ENCODE measurements at regions not wholly inside any gene's neighbourhood (a gene's known extent, or its start where the extent isn't known, plus 50 kb on each side); places are given as distances from the start of the nearest gene placed in this dataset.

- no peak for DNase-seq
- in situ Hi-C loops (cut with HindIII; ENCODE audit: low pct_ligation_motif_present, low pct_unique_long_range_greater_than_20kb, low sequenced_read_pairs), result loop anchor here (25.0 kb wide), 1 partner anchor 713 kb away; no protein-coding TSS in a partner anchor
Observed at GRCh38 chr2:158049129-158049855, 52.4 kb upstream of the UPP2 start.

GRCh38 chr2:158048327-158048726 is 53.3 kb upstream of the UPP2 start:
- no peak for DNase-seq
- in situ Hi-C loops (cut with HindIII; ENCODE audit: low pct_ligation_motif_present, low pct_unique_long_range_greater_than_20kb, low sequenced_read_pairs), result loop anchor here (25.0 kb wide), 1 partner anchor 714 kb away; no protein-coding TSS in a partner anchor

GRCh38 chr2:158047156-158047611 is 54.5 kb upstream of the UPP2 start:
- no peak for DNase-seq
- in situ Hi-C loops (cut with HindIII; ENCODE audit: low pct_ligation_motif_present, low pct_unique_long_range_greater_than_20kb, low sequenced_read_pairs), result loop anchor here (25.0 kb wide), 1 partner anchor 715 kb away; no protein-coding TSS in a partner anchor

- DNase-seq, result no peak
- in situ Hi-C loops (cut with HindIII; ENCODE audit: low pct_ligation_motif_present, low pct_unique_long_range_greater_than_20kb, low sequenced_read_pairs), result loop anchor here (25.0 kb wide), 1 partner anchor 716 kb away; no protein-coding TSS in a partner anchor
Observed at GRCh38 chr2:158046121-158046880, 55.4 kb upstream of the UPP2 start.

GRCh38 chr2:158045362-158045761 is 56.3 kb upstream of the UPP2 start:
- in situ Hi-C loops (cut with HindIII; ENCODE audit: low pct_ligation_motif_present, low pct_unique_long_range_greater_than_20kb, low sequenced_read_pairs), result loop anchor here (25.0 kb wide), 1 partner anchor 717 kb away; no protein-coding TSS in a partner anchor
- DNase-seq, result peak; percentile 50

- in situ Hi-C loops (cut with HindIII; ENCODE audit: low pct_ligation_motif_present, low pct_unique_long_range_greater_than_20kb, low sequenced_read_pairs), result loop anchor here (25.0 kb wide), 1 partner anchor 719 kb away; no protein-coding TSS in a partner anchor
- DNase-seq, result no peak
Observed at GRCh38 chr2:158043181-158043948, 58.3 kb upstream of the UPP2 start.

GRCh38 chr2:158042666-158043065 is 59.0 kb upstream of the UPP2 start:
- in situ Hi-C loops (cut with HindIII; ENCODE audit: low pct_ligation_motif_present, low pct_unique_long_range_greater_than_20kb, low sequenced_read_pairs), result loop anchor here (25.0 kb wide), 1 partner anchor 720 kb away; no protein-coding TSS in a partner anchor

GRCh38 chr2:158042245-158042644 is 59.4 kb upstream of the UPP2 start:
- in situ Hi-C loops (cut with HindIII; ENCODE audit: low pct_ligation_motif_present, low pct_unique_long_range_greater_than_20kb, low sequenced_read_pairs), result loop anchor here (25.0 kb wide), 1 partner anchor 720 kb away; no protein-coding TSS in a partner anchor

More at GRCh38 chr2:158042666-158043065, 59.0 kb upstream of the UPP2 start:
- DNase-seq, result no peak

GRCh38 chr2:158041400-158041799 is 60.3 kb upstream of the UPP2 start:
- in situ Hi-C loops (cut with HindIII; ENCODE audit: low pct_ligation_motif_present, low pct_unique_long_range_greater_than_20kb, low sequenced_read_pairs), result loop anchor here (25.0 kb wide), 1 partner anchor 721 kb away; no protein-coding TSS in a partner anchor
- DNase-seq, result no peak

More at GRCh38 chr2:158042245-158042644, 59.4 kb upstream of the UPP2 start:
- DNase-seq, result no peak

GRCh38 chr2:158038901-158039300 is 62.8 kb upstream of the UPP2 start:
- DNase-seq, result no peak
- in situ Hi-C loops (cut with HindIII; ENCODE audit: low pct_ligation_motif_present, low pct_unique_long_range_greater_than_20kb, low sequenced_read_pairs), result loop anchor here (25.0 kb wide), 1 partner anchor 723 kb away; no protein-coding TSS in a partner anchor

- DNase-seq, result peak; percentile 77
- in situ Hi-C loops (cut with HindIII; ENCODE audit: low pct_ligation_motif_present, low pct_unique_long_range_greater_than_20kb, low sequenced_read_pairs), result loop anchor here (25.0 kb wide), 1 partner anchor 728 kb away; no protein-coding TSS in a partner anchor
Observed at GRCh38 chr2:158034198-158034866, 67.3 kb upstream of the UPP2 start.

- DNase-seq, result no peak
- in situ Hi-C loops (cut with HindIII; ENCODE audit: low pct_ligation_motif_present, low pct_unique_long_range_greater_than_20kb, low sequenced_read_pairs), result loop anchor here (25.0 kb wide), 1 partner anchor 731 kb away; no protein-coding TSS in a partner anchor
Observed at GRCh38 chr2:158031371-158031770, 70.3 kb upstream of the UPP2 start.

GRCh38 chr2:158025255-158025996 is 76.2 kb upstream of the UPP2 start:
- no peak for DNase-seq
- in situ Hi-C loops (cut with HindIII; ENCODE audit: low pct_ligation_motif_present, low pct_unique_long_range_greater_than_20kb, low sequenced_read_pairs), result loop anchor here (25.0 kb wide), 1 partner anchor 737 kb away; no protein-coding TSS in a partner anchor

- in situ Hi-C loops (cut with HindIII; ENCODE audit: low pct_ligation_motif_present, low pct_unique_long_range_greater_than_20kb, low sequenced_read_pairs), result no loop called here
- peak; percentile 52 for DNase-seq
Observed at GRCh38 chr2:158024288-158024898, 77.3 kb upstream of the UPP2 start.

- DNase-seq, result no peak
- in situ Hi-C loops (cut with HindIII; ENCODE audit: low pct_ligation_motif_present, low pct_unique_long_range_greater_than_20kb, low sequenced_read_pairs), result no loop called here
Observed at GRCh38 chr2:158022888-158023287, 78.8 kb upstream of the UPP2 start.

GRCh38 chr2:158021226-158021625 is 80.5 kb upstream of the UPP2 start:
- in situ Hi-C loops (cut with HindIII; ENCODE audit: low pct_ligation_motif_present, low pct_unique_long_range_greater_than_20kb, low sequenced_read_pairs), result no loop called here
- DNase-seq, result no peak

Data from ACHN (cell line).